ENCODE measurements at regions not wholly inside any gene's neighbourhood (a gene's known extent, or its start where the extent isn't known, plus 50 kb on each side); places are given as distances from the start of the nearest gene placed in this dataset.

GRCh38 chr7:131028295-131028694 lies 294.3 kb upstream of the KLF14 start:
- DNase-seq (ENCODE audit: low read depth), result no peak
- ChIA-PET CTCF (interaction anchor here (0.6 to 2.6 kb wide), 6 partner anchors 9 to 480 kb away, joined by 3 to 7 read pairs (median 4); no protein-coding TSS in a partner anchor), POLR2A (interaction anchor here (0.5 to 0.6 kb wide), 2 partner anchors 113 to 118 kb away, joined by 4 to 5 read pairs; no protein-coding TSS in a partner anchor)
- no peak for TF ChIP-seq CTCF (IDR thresholded peaks at IDR 0.05; ENCODE audit: insufficient read depth, low read depth, low read length)
- H3K36me3 ChIP-seq (ENCODE audit: control insufficient read depth, insufficient read depth, low read length), result no peaks in the 10 kb centered on the region; the same call in 1 of the 2 replicates
- no peak overlapping the region for H3K4me3 ChIP-seq (ENCODE audit: low read depth, low read length)
- H3K27me3 ChIP-seq (ENCODE audit: control insufficient read depth, insufficient read depth, low read length), result no peaks in the 10 kb centered on the region

DNA sequence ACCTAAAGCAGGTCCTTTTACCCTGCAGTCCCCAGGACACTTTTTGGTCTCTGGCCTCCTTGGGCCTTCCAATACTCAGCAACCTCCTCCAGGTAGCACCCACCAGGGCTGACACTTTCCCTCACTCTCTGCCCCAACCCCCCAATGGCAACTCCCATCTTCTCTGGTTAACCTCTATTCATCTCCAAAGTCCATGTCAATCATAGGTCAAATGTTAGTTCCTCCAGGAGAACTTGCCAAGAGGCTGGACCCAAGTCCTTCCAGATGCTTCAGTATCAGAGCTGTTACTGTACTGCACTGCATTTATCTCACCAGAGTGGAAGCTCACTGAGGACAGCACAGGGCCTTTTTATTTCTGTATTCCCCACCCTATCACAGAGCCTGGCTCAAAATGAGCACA lies 295.0 kb upstream of the KLF14 start:
- ChIA-PET POLR2A (interaction anchor here (0.5 to 0.6 kb wide), 3 partner anchors 84 to 118 kb away, joined by 4 to 6 read pairs (median 5); no protein-coding TSS in a partner anchor), CTCF (interaction anchor here (0.6 to 2.0 kb wide), 3 partner anchors 10 to 47 kb away, joined by 3 to 7 read pairs (median 5); no protein-coding TSS in a partner anchor)
- Histone ChIP-seq H3K4me3 (ENCODE audit: low read depth, low read length) (no peak overlapping the region), H3K27me3 (ENCODE audit: control insufficient read depth, insufficient read depth, low read length) (no peaks in the 10 kb centered on the region), H3K36me3 (ENCODE audit: control insufficient read depth, insufficient read depth, low read length) (no peaks in the 10 kb centered on the region; the same call in 1 of the 2 replicates)
- TF ChIP-seq CTCF (IDR thresholded peaks at IDR 0.05; ENCODE audit: insufficient read depth, low read depth, low read length), result no peak
- no peak for DNase-seq (ENCODE audit: low read depth)

DNA sequence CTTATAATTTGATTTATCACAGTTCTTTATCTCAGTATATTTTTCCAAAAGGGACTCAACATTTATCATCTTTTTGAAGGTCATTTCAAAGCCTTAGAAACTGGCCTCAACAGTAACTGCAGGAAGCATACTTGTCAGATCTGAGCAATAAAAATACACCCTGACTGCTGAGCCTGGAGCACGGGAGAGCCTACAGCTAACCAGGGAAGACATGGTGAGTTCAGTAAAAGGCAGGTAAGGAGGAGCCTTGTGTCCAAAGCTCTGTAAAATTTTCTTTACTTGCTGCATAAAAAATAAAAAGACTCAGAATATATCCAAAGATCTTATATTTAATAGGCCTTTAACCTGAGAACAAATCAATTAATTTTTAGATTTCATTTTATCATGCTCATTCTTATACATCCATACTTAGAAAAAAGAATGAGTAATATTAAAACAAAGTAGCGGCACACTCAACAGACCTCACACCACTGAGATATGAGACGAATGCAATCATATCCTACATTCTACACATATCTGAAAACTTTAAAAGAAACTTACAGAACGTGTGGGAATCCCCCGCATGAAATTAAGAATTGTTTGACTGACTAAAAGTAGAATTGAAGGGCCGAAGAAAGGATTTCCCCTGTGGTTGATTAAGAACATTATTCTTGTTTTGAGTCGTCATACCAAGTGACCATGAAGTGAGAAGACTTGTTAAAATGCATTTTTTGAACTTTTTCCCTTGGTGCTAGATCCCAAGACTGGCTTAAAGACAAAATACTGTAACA lies 296.4 kb upstream of the MKLN1 start:
- Histone ChIP-seq H3K36me3 (ENCODE audit: control insufficient read depth, insufficient read depth, low read length) (no peaks in the 10 kb centered on the region; the same call in 1 of the 2 replicates), H3K27me3 (ENCODE audit: control insufficient read depth, insufficient read depth, low read length) (no peaks in the 10 kb centered on the region), H3K4me3 (ENCODE audit: low read depth, low read length) (no peak overlapping the region)
- POLR2A ChIA-PET, result no interaction called here
- no peak for TF ChIP-seq CTCF (IDR thresholded peaks at IDR 0.05; ENCODE audit: insufficient read depth, low read depth, low read length)
- CTCF ChIA-PET, result no interaction called here
- no peak for DNase-seq (ENCODE audit: low read depth)

GRCh38 chr7:131032786-131033185 lies 294.9 kb upstream of the MKLN1 start:
- no peaks in the 10 kb centered on the region for H3K27me3 ChIP-seq (ENCODE audit: control insufficient read depth, insufficient read depth, low read length)
- H3K4me3 ChIP-seq (ENCODE audit: low read depth, low read length), result no peak overlapping the region
- H3K36me3 ChIP-seq (ENCODE audit: control insufficient read depth, insufficient read depth, low read length), result no peaks in the 10 kb centered on the region; the same call in 1 of the 2 replicates
- no peak for TF ChIP-seq CTCF (IDR thresholded peaks at IDR 0.05; ENCODE audit: insufficient read depth, low read depth, low read length)
- ChIA-PET POLR2A (interaction anchor here (0.6 kb wide), 1 partner anchor 194 kb away, joined by 11 read pairs; no protein-coding TSS in a partner anchor), CTCF (interaction anchor here (1.0 kb wide), 2 partner anchors 51 to 136 kb away, joined by 3 to 4 read pairs; no protein-coding TSS in a partner anchor)
- DNase-seq (ENCODE audit: low read depth), result no peak

DNA sequence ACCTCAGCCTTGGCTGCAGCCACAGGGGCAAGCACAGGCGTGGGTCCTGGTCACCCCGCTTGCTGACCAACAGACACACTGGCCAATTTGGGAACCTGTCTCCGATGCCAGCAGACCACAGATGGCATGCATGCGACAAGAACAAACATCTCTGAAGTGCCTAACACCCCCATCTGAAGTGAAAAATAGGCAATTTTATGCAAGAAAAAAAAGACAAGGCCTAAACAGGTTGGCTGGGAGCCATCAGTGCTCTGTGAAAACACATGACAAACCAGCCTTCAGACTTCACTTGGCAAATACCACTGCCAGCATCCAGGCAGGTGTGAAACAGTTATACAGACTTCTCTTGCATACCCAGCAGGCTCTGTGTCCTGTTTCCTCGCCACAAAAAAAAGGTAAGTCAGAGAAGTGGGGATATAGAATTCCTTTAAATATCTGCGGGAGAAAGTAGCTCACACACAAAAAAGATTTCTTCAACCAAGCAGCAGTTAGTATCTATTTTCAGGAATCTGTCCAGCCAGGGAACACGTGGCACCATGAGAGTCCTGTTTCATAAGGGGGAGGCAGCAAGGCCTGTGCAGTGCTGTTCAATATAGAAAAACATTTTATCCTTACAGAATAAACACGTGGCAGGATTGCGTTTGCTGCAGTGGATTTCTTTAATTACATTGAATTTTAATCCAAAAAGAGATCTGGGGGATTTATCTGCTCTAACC lies 293.4 kb upstream of the MKLN1 start:
- H3K27me3 ChIP-seq (ENCODE audit: control insufficient read depth, insufficient read depth, low read length), result no peaks in the 10 kb centered on the region
- no peak for DNase-seq (ENCODE audit: low read depth)
- H3K4me3 ChIP-seq (ENCODE audit: low read depth, low read length), result no peak overlapping the region
- no peaks in the 10 kb centered on the region; the same call in 1 of the 2 replicates for H3K36me3 ChIP-seq (ENCODE audit: control insufficient read depth, insufficient read depth, low read length)
- TF ChIP-seq CTCF (IDR thresholded peaks at IDR 0.05; ENCODE audit: insufficient read depth, low read depth, low read length), result no peak
- ChIA-PET CTCF (interaction anchor here (1.0 kb wide), 1 partner anchor 27 kb away, joined by 4 read pairs; no protein-coding TSS in a partner anchor), POLR2A (no interaction called here)

Measured in BJ (cell line).